Activated CD4-positive, alpha-beta T cell treated with anti-CD3 and anti-CD28 coated beads for 48 hours (primary cell): ENCODE measurements at regions not wholly inside any gene's neighbourhood (a gene's known extent, or its start where the extent isn't known, plus 50 kb on each side); places are given as distances from the start of the nearest gene placed in this dataset.
"Not testable (repeated sequence)": the region's sequence is repeated elsewhere in the genome, so short reads cannot be mapped to it uniquely, and the experiment has no call there.

ENCODE experiments used
- DNase-seq: peaks from one replicate; pipeline ENCODE4 v3.0.0-alpha.2; 2020

GRCh38 chr7:81333004-81333403 lies 414.2 kb upstream of the SEMA3C start:
- DNase-seq = no peak

- no peak for DNase-seq
Measured at GRCh38 chr7:81331061-81332018, 412.5 kb upstream of the SEMA3C start.

GRCh38 chr7:81330108-81330507 lies 411.3 kb upstream of the SEMA3C start:
- DNase-seq = no peak

- DNase-seq = no peak
Measured at GRCh38 chr7:81327468-81328266, 408.8 kb upstream of the SEMA3C start.

GRCh38 chr7:81321949-81322348 lies 403.1 kb upstream of the SEMA3C start:
- DNase-seq = no peak

- no peak for DNase-seq
Measured at GRCh38 chr7:81317741-81318140, 398.9 kb upstream of the SEMA3C start.

GRCh38 chr7:81308643-81309322 lies 389.9 kb upstream of the SEMA3C start:
- DNase-seq = no peak

GRCh38 chr7:81301815-81302214 lies 383.0 kb upstream of the SEMA3C start:
- DNase-seq = no peak

- no peak for DNase-seq
Measured at GRCh38 chr7:81300753-81301152, 381.9 kb upstream of the SEMA3C start.

GRCh38 chr7:81299711-81300110 lies 380.9 kb upstream of the SEMA3C start:
- DNase-seq = no peak

- DNase-seq = no peak
Measured at GRCh38 chr7:81298951-81299666, 380.3 kb upstream of the SEMA3C start.

GRCh38 chr7:81297317-81297716 lies 378.5 kb upstream of the SEMA3C start:
- no peak for DNase-seq

- DNase-seq = no peak
Measured at GRCh38 chr7:81296726-81297125, 377.9 kb upstream of the SEMA3C start.

- no peak for DNase-seq
Measured at GRCh38 chr7:81294897-81295515, 376.2 kb upstream of the SEMA3C start.

GRCh38 chr7:81293806-81294205 lies 375.0 kb upstream of the SEMA3C start:
- DNase-seq = no peak

- DNase-seq = not testable (repeated sequence)
Measured at GRCh38 chr7:81286754-81287153, 367.9 kb upstream of the SEMA3C start.

- DNase-seq = no peak
Measured at GRCh38 chr7:81285142-81285871, 366.5 kb upstream of the SEMA3C start.

GRCh38 chr7:81284576-81284975 lies 365.7 kb upstream of the SEMA3C start:
- no peak for DNase-seq

- DNase-seq = no peak
Measured at GRCh38 chr7:81280531-81280930, 361.7 kb upstream of the SEMA3C start.

GRCh38 chr7:81277691-81278090 lies 358.8 kb upstream of the SEMA3C start:
- no peak for DNase-seq
